GM10248 (cell line): ENCODE measurements at regions not wholly inside any gene's neighbourhood (a gene's known extent, or its start where the extent isn't known, plus 50 kb on each side); places are given as distances from the start of the nearest gene placed in this dataset.

Source experiments
- CTCF ChIA-PET: fragments of 300-600 bp; sonication (Branson Sonifier 250); formaldehyde crosslinking; extraction: SDS; loops from one replicate; lab custom pipeline; 2021; ENCODE audit warnings: antibody characterized with exemption; lab: Yijun Ruan, JAX
- POLR2A ChIA-PET: fragments of 350-650 bp; sonication (Branson Sonifier 250); formaldehyde crosslinking; extraction: SDS; loops from one replicate; lab custom pipeline; 2020; ENCODE audit warnings: antibody characterized with exemption; lab: Yijun Ruan, JAX
- DNase-seq: peaks from one replicate; pipeline ENCODE4 v3.0.0; 2012; ENCODE audit errors: extremely low spot score
- CTCF ChIP-seq: IDR thresholded peaks from 2 replicates; pipeline ENCODE4 v1.5.1; 2012; ENCODE audit warnings: mild to moderate bottlenecking, low read depth; ENCODE audit errors: extremely low read depth, missing control alignments, control extremely low read depth

GRCh38 chr9:2970864-2971263, 127.0 kb upstream of the PUM3 start:
- TF ChIP-seq CTCF: no peak
- ChIA-PET CTCF (interaction anchor here (1.5 kb wide), 1 partner anchor 33 kb away, joined by 3 read pairs; no protein-coding TSS in a partner anchor), POLR2A (no interaction called here)
- DNase-seq: no peak

GRCh38 chr9:2967766-2968165, 123.9 kb upstream of the PUM3 start:
- no peak for DNase-seq
- no peak for TF ChIP-seq CTCF
- ChIA-PET POLR2A (no interaction called here), CTCF (interaction anchor here (1.5 kb wide), 1 partner anchor 11 kb away, joined by 3 read pairs; no protein-coding TSS in a partner anchor)

GRCh38 chr9:2966565-2967300, 122.8 kb upstream of the PUM3 start:
- DNase-seq: no peak
- ChIA-PET POLR2A (no interaction called here), CTCF (interaction anchor here (1.5 kb wide), 1 partner anchor 12 kb away, joined by 3 read pairs; no protein-coding TSS in a partner anchor)
- no peak for TF ChIP-seq CTCF

GRCh38 chr9:2964470-2964869, 120.6 kb upstream of the PUM3 start:
- POLR2A ChIA-PET: no interaction called here
- no peak for DNase-seq
- TF ChIP-seq CTCF: no peak
- CTCF ChIA-PET: interaction anchor here (1.2 kb wide), 1 partner anchor 9 kb away, joined by 3 read pairs; no protein-coding TSS in a partner anchor

GRCh38 chr9:2963307-2963706, 119.4 kb upstream of the PUM3 start:
- CTCF ChIA-PET: no interaction called here
- TF ChIP-seq CTCF: no peak
- POLR2A ChIA-PET: no interaction called here
- no peak for DNase-seq

- TF ChIP-seq CTCF: no peak
- CTCF ChIA-PET: no interaction called here
- POLR2A ChIA-PET: no interaction called here
- no peak for DNase-seq
Observed at GRCh38 chr9:2962471-2963172, 118.7 kb upstream of the PUM3 start.
